HG03521 (cell line): ENCODE measurements at regions not wholly inside any gene's neighbourhood (a gene's known extent, or its start where the extent isn't known, plus 50 kb on each side); places are given as distances from the start of the nearest gene placed in this dataset.

Source experiments
- ATAC-seq: cut with Tn5 transposase; IDR thresholded peaks from one replicate; pipeline ENCODE4 v1.9.1; 2021; ENCODE audit warnings: mild to moderate bottlenecking, moderate library complexity; ENCODE audit not compliant: unreplicated experiment

- ATAC-seq = no peak
Measured at GRCh38 chr3:43865887-43866528, 175.3 kb downstream of the ABHD5 start.

- no peak for ATAC-seq
Measured at GRCh38 chr3:43866529-43867353, 176.0 kb downstream of the ABHD5 start.

GRCh38 chr3:43867436-43868072 is 176.8 kb downstream of the ABHD5 start:
- no peak for ATAC-seq

- no peak for ATAC-seq
Measured at GRCh38 chr3:43869491-43869890, 178.8 kb downstream of the ABHD5 start.

- no peak for ATAC-seq
Measured at GRCh38 chr3:43870120-43870519, 179.4 kb downstream of the ABHD5 start.

- ATAC-seq = no peak
Measured at GRCh38 chr3:43870844-43871626, 180.3 kb downstream of the ABHD5 start.

GRCh38 chr3:43871627-43872245 is 181.0 kb downstream of the ABHD5 start:
- ATAC-seq = no peak

GRCh38 chr3:43872301-43872700 is 181.6 kb downstream of the ABHD5 start:
- no peak for ATAC-seq

GRCh38 chr3:43872901-43873300 is 182.2 kb downstream of the ABHD5 start:
- no peak for ATAC-seq

GRCh38 chr3:43873723-43874122 is 183.0 kb downstream of the ABHD5 start:
- no peak for ATAC-seq

GRCh38 chr3:43874290-43874689 is 183.6 kb downstream of the ABHD5 start:
- ATAC-seq = no peak

GRCh38 chr3:43874731-43875130 is 184.0 kb downstream of the ABHD5 start:
- no peak for ATAC-seq

GRCh38 chr3:43876648-43877047 is 185.9 kb downstream of the ABHD5 start:
- no peak for ATAC-seq

- ATAC-seq = no peak
Measured at GRCh38 chr3:43879166-43879565, 188.4 kb downstream of the ABHD5 start.

- no peak for ATAC-seq
Measured at GRCh38 chr3:43882976-43883680, 192.4 kb downstream of the ABHD5 start.

- no peak for ATAC-seq
Measured at GRCh38 chr3:43883729-43884396, 193.1 kb downstream of the ABHD5 start.

- ATAC-seq = no peak
Measured at GRCh38 chr3:43884581-43884980, 193.8 kb downstream of the ABHD5 start.

GRCh38 chr3:43885908-43886618 is 195.3 kb downstream of the ABHD5 start:
- ATAC-seq = no peak

- no peak for ATAC-seq
Measured at GRCh38 chr3:43892061-43892460, 201.3 kb downstream of the ABHD5 start.
